ENCODE measurements at regions not wholly inside any gene's neighbourhood (a gene's known extent, or its start where the extent isn't known, plus 50 kb on each side); places are given as distances from the start of the nearest gene placed in this dataset.

- TF ChIP-seq CTCF (conservative IDR thresholded peaks at IDR 0.05 in 1 of 2, IDR thresholded peaks at IDR 0.05 in 1 of 2; ENCODE audit: extremely low read depth in 1 of 2, insufficient read depth in 1 of 2, low read depth in 1 of 2, low read length in 2 of 2) (no peak), EZH2 (IDR thresholded peaks at IDR 0.05; ENCODE audit: borderline replicate concordance, low read length) (no peak)
These were observed 52.3 kb upstream of the ADAMTS9 start for GRCh38 chr3:64739971-64740631.
